Cardiac muscle cell (in vitro differentiated cells and primary cell): ENCODE measurements at regions not wholly inside any gene's neighbourhood (a gene's known extent, or its start where the extent isn't known, plus 50 kb on each side); places are given as distances from the start of the nearest gene placed in this dataset.

Experiments
- DNase-seq, 2 donors: peaks; one replicate each; pipeline versions ENCODE4 v3.0.0 to v3.0.0-alpha.2; 2010 to 2017; ENCODE audit warnings: low read depth in 1 of 2, low spot score in 1 of 2
- H3K27ac ChIP-seq: fragments of 200-600 bp; sonication (generic); 2 replicates; pipeline ENCODE4 v1.5.1; 2016
- H3K27me3 ChIP-seq: fragments of 200-600 bp; sonication (generic); 2 replicates; pipeline ENCODE4 v1.6.0; 2016; ENCODE audit warnings: control low read depth
- H3K36me3 ChIP-seq: fragments of 200-600 bp; sonication (generic); 2 replicates; pipeline ENCODE4 v1.5.1; 2016; ENCODE audit warnings: control low read depth
- H3K4me1 ChIP-seq: fragments of 200-600 bp; sonication (generic); 2 replicates; pipeline ENCODE4 v1.8.1; 2017; ENCODE audit warnings: low read depth, mild to moderate bottlenecking, mixed run types
- H3K4me3 ChIP-seq: fragments of 200-600 bp; sonication (generic); 2 replicates; pipeline ENCODE4 v1.5.1; 2016; ENCODE audit warnings: mild to moderate bottlenecking
- H3K9me3 ChIP-seq: fragments of 200-600 bp; sonication (generic); 2 replicates; pipeline ENCODE4 v1.5.1; 2017; ENCODE audit warnings: low read depth, mild to moderate bottlenecking, control low read depth
- TF ChIP-seq, protein P1 (sequence below): IDR thresholded peaks from 2 replicates; pipeline ENCODE4 v1.5.1; 2012; ENCODE audit warnings: low read depth, mild to moderate bottlenecking, low read length

DNA sequence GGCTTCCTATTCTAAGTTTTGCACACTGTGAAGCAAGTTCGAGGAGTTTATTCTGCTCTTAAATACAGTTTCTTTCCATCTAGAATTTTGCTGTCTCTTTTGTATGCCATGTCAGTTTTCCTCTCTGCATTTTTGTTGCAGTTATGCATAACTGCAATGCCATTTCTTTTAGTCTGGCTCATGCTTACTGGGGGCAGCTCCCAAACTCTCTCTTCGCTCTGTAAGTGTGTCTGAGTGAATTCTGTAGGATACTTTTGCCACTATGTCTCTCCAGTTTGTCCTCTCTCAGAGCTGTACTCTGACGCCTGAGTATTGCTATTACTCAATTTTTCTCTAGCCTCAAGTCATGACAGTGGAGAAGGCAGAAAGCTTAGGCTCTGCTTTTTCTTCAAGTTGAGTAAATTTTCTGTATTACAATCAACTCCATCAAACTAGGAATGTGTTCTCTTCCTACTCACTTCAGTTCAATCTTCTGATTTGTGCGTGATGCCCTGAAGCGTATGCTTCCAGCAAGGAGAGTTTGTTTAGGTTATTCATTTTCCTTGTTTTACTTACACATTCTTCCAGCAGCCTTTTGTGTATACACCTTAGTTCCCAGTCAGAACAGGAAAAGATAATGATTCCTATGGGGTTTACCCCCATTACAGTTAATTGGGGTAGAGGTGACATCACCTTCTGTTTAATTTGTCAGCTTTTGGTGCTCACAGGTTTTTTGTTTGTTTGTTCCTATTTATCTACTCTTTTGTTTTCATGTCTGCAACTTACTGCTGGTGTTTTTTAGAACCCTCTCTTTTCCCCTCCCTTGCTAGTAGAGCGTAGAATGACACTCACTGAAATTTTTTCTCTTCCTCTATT, 430.9 kb downstream of the BCKDHB start:
- TF ChIP-seq, protein P1, sequence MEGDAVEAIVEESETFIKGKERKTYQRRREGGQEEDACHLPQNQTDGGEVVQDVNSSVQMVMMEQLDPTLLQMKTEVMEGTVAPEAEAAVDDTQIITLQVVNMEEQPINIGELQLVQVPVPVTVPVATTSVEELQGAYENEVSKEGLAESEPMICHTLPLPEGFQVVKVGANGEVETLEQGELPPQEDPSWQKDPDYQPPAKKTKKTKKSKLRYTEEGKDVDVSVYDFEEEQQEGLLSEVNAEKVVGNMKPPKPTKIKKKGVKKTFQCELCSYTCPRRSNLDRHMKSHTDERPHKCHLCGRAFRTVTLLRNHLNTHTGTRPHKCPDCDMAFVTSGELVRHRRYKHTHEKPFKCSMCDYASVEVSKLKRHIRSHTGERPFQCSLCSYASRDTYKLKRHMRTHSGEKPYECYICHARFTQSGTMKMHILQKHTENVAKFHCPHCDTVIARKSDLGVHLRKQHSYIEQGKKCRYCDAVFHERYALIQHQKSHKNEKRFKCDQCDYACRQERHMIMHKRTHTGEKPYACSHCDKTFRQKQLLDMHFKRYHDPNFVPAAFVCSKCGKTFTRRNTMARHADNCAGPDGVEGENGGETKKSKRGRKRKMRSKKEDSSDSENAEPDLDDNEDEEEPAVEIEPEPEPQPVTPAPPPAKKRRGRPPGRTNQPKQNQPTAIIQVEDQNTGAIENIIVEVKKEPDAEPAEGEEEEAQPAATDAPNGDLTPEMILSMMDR, result no peak
- Histone ChIP-seq H3K27me3 (no peaks in the 10 kb centered on the region), H3K36me3 (no peaks in the 10 kb centered on the region), H3K27ac (no peak overlapping the region), H3K4me3 (no peak overlapping the region), H3K9me3 (no peaks in the 10 kb centered on the region), H3K4me1 (no peaks in the 10 kb centered on the region)
- no peak for DNase-seq

DNA sequence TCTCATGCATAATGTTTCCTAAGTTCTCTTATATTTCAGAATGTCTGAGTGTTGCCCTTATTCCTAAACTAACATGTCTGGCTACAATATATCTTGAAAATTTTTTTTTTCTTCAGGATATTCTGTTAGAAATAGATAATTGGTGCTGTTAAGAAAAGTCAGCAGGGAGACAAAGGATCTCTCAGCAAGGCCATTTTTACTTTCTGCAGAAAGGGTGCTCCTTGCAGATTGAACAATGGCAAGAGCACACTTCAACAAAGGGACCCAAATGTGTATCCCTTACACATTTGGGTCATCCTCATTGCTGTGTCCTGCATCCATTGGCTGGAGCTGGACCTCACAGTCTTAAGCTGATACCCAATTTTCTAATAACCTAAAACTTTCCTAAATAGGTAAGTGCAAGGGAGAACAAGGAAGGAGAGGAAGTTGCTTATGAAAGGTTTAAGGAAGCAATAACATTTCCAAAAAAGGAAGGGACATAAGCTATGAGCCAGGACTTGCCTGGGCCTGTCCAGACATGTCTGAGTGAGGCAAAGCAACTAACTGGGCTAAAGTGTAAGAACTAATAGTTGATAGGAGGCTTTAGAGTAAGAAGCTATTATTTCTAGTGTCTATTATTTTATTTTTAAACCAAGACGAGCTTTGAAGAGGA, 429.6 kb downstream of the BCKDHB start:
- Histone ChIP-seq H3K36me3 (no peaks in the 10 kb centered on the region), H3K4me1 (no peaks in the 10 kb centered on the region), H3K27ac (no peak overlapping the region), H3K4me3 (no peak overlapping the region), H3K27me3 (no peaks in the 10 kb centered on the region), H3K9me3 (no peaks in the 10 kb centered on the region)
- no peak for DNase-seq
- TF ChIP-seq, protein P1, result no peak

DNA sequence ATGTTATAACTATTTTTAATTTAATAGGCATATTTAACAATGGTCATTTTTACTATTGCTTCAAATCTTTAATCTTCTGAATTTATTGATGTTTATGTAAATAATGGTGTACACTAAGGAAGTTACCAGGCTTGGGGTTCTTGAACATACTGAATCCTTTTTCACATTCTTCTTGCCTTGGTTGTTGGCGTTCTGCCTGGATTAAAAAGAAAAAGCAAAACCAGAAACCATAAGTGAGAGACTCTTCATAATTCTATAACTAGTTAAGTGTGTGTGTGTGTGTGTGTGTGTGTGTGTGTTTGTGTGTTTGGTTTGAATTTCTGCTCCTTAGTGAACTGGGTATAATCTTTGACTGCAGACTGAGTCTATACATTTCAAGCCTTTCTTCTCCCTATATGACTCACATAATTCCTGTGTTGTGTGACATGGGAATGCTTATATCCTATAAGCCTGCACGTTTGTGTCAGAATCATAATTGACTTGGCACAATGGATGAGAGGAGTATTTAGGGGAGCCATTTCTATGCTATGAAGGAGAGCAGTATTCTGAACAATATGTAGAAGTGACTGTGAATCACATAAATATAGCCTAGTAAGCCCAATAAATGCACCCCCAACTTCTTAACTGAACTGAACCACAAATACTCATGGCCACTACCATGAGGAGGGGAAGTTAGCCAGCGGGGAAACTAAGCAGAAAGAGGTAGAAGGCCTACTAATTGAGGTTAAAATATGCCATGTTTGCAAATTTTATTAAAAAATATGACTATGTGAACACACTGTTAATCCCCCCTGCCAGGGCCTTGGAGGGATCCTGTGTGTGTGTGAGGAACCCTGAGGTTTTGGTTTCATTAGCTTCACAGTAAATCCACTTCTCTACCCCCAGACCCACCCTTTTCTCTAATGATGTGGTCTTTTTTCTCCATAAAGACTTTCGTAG, 425.5 kb downstream of the BCKDHB start:
- H3K27ac ChIP-seq, result no peak overlapping the region
- H3K27me3 ChIP-seq, result no peaks in the 10 kb centered on the region
- TF ChIP-seq, protein P1, result no peak
- H3K4me3 ChIP-seq, result no peak overlapping the region
- H3K9me3 ChIP-seq, result no peaks in the 10 kb centered on the region
- no peaks in the 10 kb centered on the region for H3K36me3 ChIP-seq
- H3K4me1 ChIP-seq, result peaks cover 10% of the 10 kb centered on the region
- peak in 1 of 2 donors; percentile 47 for DNase-seq

DNA sequence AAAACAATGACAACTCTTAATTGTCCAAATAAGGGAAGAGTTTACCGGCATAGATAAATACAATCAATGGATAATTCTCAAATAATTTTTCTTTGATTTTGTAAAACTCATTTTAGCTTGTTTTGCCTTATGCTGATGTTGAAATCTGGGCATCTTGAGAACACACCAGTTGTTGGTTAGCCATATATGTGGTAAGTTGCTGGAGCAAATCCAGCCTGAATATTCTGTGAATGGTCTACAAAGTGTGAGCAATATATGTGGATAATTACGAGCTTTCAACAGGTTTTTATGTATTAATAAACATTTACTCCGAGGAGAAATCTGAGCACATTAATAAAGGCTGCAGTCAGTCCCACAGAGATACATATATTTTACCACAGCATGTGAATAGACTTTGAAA, 423.6 kb downstream of the BCKDHB start:
- peaks cover 10% of the 10 kb centered on the region for H3K4me1 ChIP-seq
- DNase-seq, result no peak
- no peaks in the 10 kb centered on the region for H3K36me3 ChIP-seq
- H3K27ac ChIP-seq, result no peak overlapping the region
- no peak overlapping the region for H3K4me3 ChIP-seq
- TF ChIP-seq, protein P1, result no peak
- no peaks in the 10 kb centered on the region for H3K27me3 ChIP-seq
- no peaks in the 10 kb centered on the region for H3K9me3 ChIP-seq

DNA sequence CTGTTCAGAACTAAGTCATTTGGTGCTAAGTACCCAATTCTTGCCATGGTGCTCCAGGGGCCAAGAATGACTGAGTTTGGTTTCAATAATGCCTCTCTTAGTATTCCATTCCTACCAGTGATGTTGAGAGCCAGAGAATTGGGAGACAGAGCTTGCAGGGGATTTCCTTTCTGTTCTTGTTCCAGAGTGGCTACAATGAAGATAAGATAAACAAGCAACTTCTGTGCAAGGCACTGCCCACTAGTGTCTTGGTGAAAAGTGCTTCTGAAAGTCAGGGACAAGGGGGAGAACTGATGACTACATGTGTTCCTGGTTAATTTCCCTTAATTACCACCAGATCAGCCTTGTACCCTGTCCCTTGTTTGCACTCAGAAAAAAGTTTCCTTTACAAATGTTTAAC, 421.6 kb downstream of the BCKDHB start:
- TF ChIP-seq, protein P1, result no peak
- H3K27ac ChIP-seq, result no peak overlapping the region
- no peaks in the 10 kb centered on the region for H3K36me3 ChIP-seq
- DNase-seq, result peak; percentile 26 to 48
- peaks cover 10% of the 10 kb centered on the region for H3K4me1 ChIP-seq
- no peaks in the 10 kb centered on the region for H3K9me3 ChIP-seq
- H3K4me3 ChIP-seq, result no peak overlapping the region
- no peaks in the 10 kb centered on the region for H3K27me3 ChIP-seq
